Naive B cell (primary cell): ENCODE measurements at regions not wholly inside any gene's neighbourhood (a gene's known extent, or its start where the extent isn't known, plus 50 kb on each side); places are given as distances from the start of the nearest gene placed in this dataset.
"Not testable (repeated sequence)": the region's sequence is repeated elsewhere in the genome, so short reads cannot be mapped to it uniquely, and the experiment has no call there.

ENCODE experiments used
- ATAC-seq, 2 donors: fragments of 150-1000 bp; cut with Tn5 transposase; 2 replicates each; pipeline ENCODE4 v1.10.0; 2021; ENCODE audit warnings: low read depth in 2 of 2, mild to moderate bottlenecking in 2 of 2, moderate library complexity in 2 of 2
- DNase-seq: peaks from one replicate; pipeline ENCODE4 v3.0.0; 2022
- H3K27ac Mint-ChIP-seq, 6 donors: one replicate each; pipeline ENCODE4 v1.8.0; 2020 to 2022; ENCODE audit warnings: mild to moderate bottlenecking in 6 of 6, mixed read lengths in 6 of 6, moderate library complexity in 5 of 6, inconsistent platforms in 2 of 6
- H3K27me3 Mint-ChIP-seq, 3 donors: one replicate each; pipeline ENCODE4 v1.8.0; 2021 to 2022; ENCODE audit warnings: mixed read lengths in 3 of 3, mild to moderate bottlenecking in 1 of 3
- H3K36me3 Mint-ChIP-seq, 2 donors: one replicate each; pipeline ENCODE4 v1.8.0; 2020 to 2022; ENCODE audit warnings: mixed read lengths in 2 of 2, inconsistent platforms in 1 of 2, mild to moderate bottlenecking in 1 of 2
- H3K4me1 Mint-ChIP-seq, 3 donors: one replicate each; pipeline ENCODE4 v1.8.0; 2020 to 2022; ENCODE audit warnings: mixed read lengths in 3 of 3, inconsistent platforms in 1 of 3, mild to moderate bottlenecking in 1 of 3, moderate library complexity in 1 of 3
- H3K4me3 Mint-ChIP-seq, 8 donors: one replicate each; pipeline ENCODE4 v1.8.0; 2020 to 2022; ENCODE audit warnings: mild to moderate bottlenecking in 8 of 8, mixed read lengths in 8 of 8, moderate library complexity in 8 of 8, inconsistent platforms in 2 of 8
- H3K9me3 Mint-ChIP-seq, 7 donors: one replicate each; pipeline ENCODE4 v1.8.0; 2020 to 2022; ENCODE audit warnings: mixed read lengths in 7 of 7, mild to moderate bottlenecking in 5 of 7, inconsistent platforms in 2 of 7, moderate library complexity in 1 of 7

- H3K27me3 Mint-ChIP-seq: no peaks in the 10 kb centered on the region
- no peak overlapping the region for H3K27ac Mint-ChIP-seq
- H3K4me3 Mint-ChIP-seq: no peak overlapping the region
These were observed 1179.7 kb downstream of the DSC3 start for GRCh38 chr18:29862824-29863223.

GRCh38 chr18:29855637-29856036, 1186.9 kb downstream of the DSC3 start:
- DNase-seq: no peak
- no peaks in the 10 kb centered on the region for H3K27me3 Mint-ChIP-seq
- H3K4me3 Mint-ChIP-seq: no peak overlapping the region
- no peaks in the 10 kb centered on the region for H3K4me1 Mint-ChIP-seq
- H3K36me3 Mint-ChIP-seq: no peaks in the 10 kb centered on the region
- H3K9me3 Mint-ChIP-seq: peaks cover 0 to 6% (median 0%) of the 10 kb centered on the region in 7 donors
- H3K27ac Mint-ChIP-seq: no peak overlapping the region
- ATAC-seq: no peak

More at GRCh38 chr18:29862824-29863223, 1179.7 kb downstream of the DSC3 start:
- Mint-ChIP-seq H3K4me1 (no peaks in the 10 kb centered on the region), H3K9me3 (peaks cover 0 to 2% (median 0%) of the 10 kb centered on the region in 7 donors), H3K36me3 (no peaks in the 10 kb centered on the region)
- no peak for ATAC-seq
- no peak for DNase-seq

- H3K27ac Mint-ChIP-seq: no peak overlapping the region
- no peak overlapping the region for H3K4me3 Mint-ChIP-seq
- no peaks in the 10 kb centered on the region for H3K36me3 Mint-ChIP-seq
- no peaks in the 10 kb centered on the region for H3K27me3 Mint-ChIP-seq
- ATAC-seq: no peak
- no peak for DNase-seq
- no peaks in the 10 kb centered on the region for H3K4me1 Mint-ChIP-seq
- H3K9me3 Mint-ChIP-seq: peaks cover 0 to 12% (median 0%) of the 10 kb centered on the region in 7 donors
These were observed 1189.4 kb downstream of the DSC3 start for GRCh38 chr18:29853126-29853525.

GRCh38 chr18:29849144-29849543, 1193.4 kb downstream of the DSC3 start:
- no peak overlapping the region for H3K4me3 Mint-ChIP-seq
- H3K27me3 Mint-ChIP-seq: no peaks in the 10 kb centered on the region
- H3K27ac Mint-ChIP-seq: no peak overlapping the region
- H3K4me1 Mint-ChIP-seq: no peaks in the 10 kb centered on the region
- no peaks in the 10 kb centered on the region for H3K36me3 Mint-ChIP-seq
- DNase-seq (no peak), ATAC-seq (no peak)
- peaks cover 0 to 17% (median 4%) of the 10 kb centered on the region in 7 donors for H3K9me3 Mint-ChIP-seq

GRCh38 chr18:29841631-29842030, 1200.9 kb downstream of the DSC3 start:
- ATAC-seq (no peak), DNase-seq (no peak)
- H3K4me3 Mint-ChIP-seq: no peak overlapping the region
- no peaks in the 10 kb centered on the region for H3K27me3 Mint-ChIP-seq
- H3K27ac Mint-ChIP-seq: no peak overlapping the region
- no peaks in the 10 kb centered on the region for H3K4me1 Mint-ChIP-seq
- peaks cover 0 to 10% (median 4%) of the 10 kb centered on the region in 7 donors for H3K9me3 Mint-ChIP-seq
- H3K36me3 Mint-ChIP-seq: no peaks in the 10 kb centered on the region

- peaks cover 0 to 6% (median 2%) of the 10 kb centered on the region in 7 donors for H3K9me3 Mint-ChIP-seq
- H3K36me3 Mint-ChIP-seq: no peaks in the 10 kb centered on the region
- DNase-seq: no peak
- ATAC-seq: no peak
- H3K27me3 Mint-ChIP-seq: no peaks in the 10 kb centered on the region
- no peak overlapping the region for H3K27ac Mint-ChIP-seq
- no peak overlapping the region for H3K4me3 Mint-ChIP-seq
- no peaks in the 10 kb centered on the region for H3K4me1 Mint-ChIP-seq
These were observed 1202.5 kb downstream of the DSC3 start for GRCh38 chr18:29840089-29840488.

- H3K4me3 Mint-ChIP-seq, H3K9me3 Mint-ChIP-seq, H3K27ac Mint-ChIP-seq, H3K4me1 Mint-ChIP-seq, H3K36me3 Mint-ChIP-seq, DNase-seq, H3K27me3 Mint-ChIP-seq, ATAC-seq: not testable (repeated sequence)
These were observed 1203.6 kb downstream of the DSC3 start for GRCh38 chr18:29838961-29839360.

GRCh38 chr18:29838556-29838955, 1204.0 kb downstream of the DSC3 start:
- ATAC-seq: no peak

GRCh38 chr18:29823671-29824070, 1218.9 kb downstream of the DSC3 start:
- Mint-ChIP-seq H3K36me3 (no peaks in the 10 kb centered on the region), H3K4me3 (no peak overlapping the region), H3K27me3 (no peaks in the 10 kb centered on the region), H3K4me1 (no peaks in the 10 kb centered on the region), H3K27ac (no peak overlapping the region), H3K9me3 (peaks cover 0 to 9% (median 4%) of the 10 kb centered on the region in 7 donors)
- DNase-seq (no peak), ATAC-seq (no peak)

More at GRCh38 chr18:29838556-29838955, 1204.0 kb downstream of the DSC3 start:
- Mint-ChIP-seq H3K27ac (no peak overlapping the region), H3K4me1 (no peaks in the 10 kb centered on the region), H3K9me3 (peaks cover 0 to 6% (median 0%) of the 10 kb centered on the region in 7 donors), H3K36me3 (no peaks in the 10 kb centered on the region), H3K4me3 (no peak overlapping the region), H3K27me3 (no peaks in the 10 kb centered on the region)
- no peak for DNase-seq

GRCh38 chr18:29821544-29821943, 1221.0 kb downstream of the DSC3 start:
- ATAC-seq (no peak), DNase-seq (no peak)
- no peaks in the 10 kb centered on the region for H3K4me1 Mint-ChIP-seq
- no peak overlapping the region for H3K4me3 Mint-ChIP-seq
- H3K27ac Mint-ChIP-seq: no peak overlapping the region
- no peaks in the 10 kb centered on the region for H3K27me3 Mint-ChIP-seq
- H3K9me3 Mint-ChIP-seq: peaks cover 1 to 10% (median 5%) of the 10 kb centered on the region in 7 donors
- no peaks in the 10 kb centered on the region for H3K36me3 Mint-ChIP-seq

- no peaks in the 10 kb centered on the region for H3K27me3 Mint-ChIP-seq
- H3K4me3 Mint-ChIP-seq: no peak overlapping the region
- ATAC-seq (no peak), DNase-seq (no peak)
- H3K36me3 Mint-ChIP-seq: no peaks in the 10 kb centered on the region
- H3K27ac Mint-ChIP-seq: no peak overlapping the region
- H3K4me1 Mint-ChIP-seq: no peaks in the 10 kb centered on the region
- peaks cover 0 to 8% (median 0%) of the 10 kb centered on the region in 7 donors for H3K9me3 Mint-ChIP-seq
These were observed 1231.0 kb downstream of the DSC3 start for GRCh38 chr18:29811519-29811918.

GRCh38 chr18:29780816-29781215, 1261.7 kb downstream of the DSC3 start:
- ATAC-seq (no peak), DNase-seq (no peak)
- Mint-ChIP-seq H3K9me3 (peaks cover 0 to 14% (median 0%) of the 10 kb centered on the region in 7 donors), H3K4me1 (no peaks in the 10 kb centered on the region), H3K4me3 (no peak overlapping the region), H3K36me3 (no peaks in the 10 kb centered on the region), H3K27ac (no peak overlapping the region), H3K27me3 (no peaks in the 10 kb centered on the region)

- no peaks in the 10 kb centered on the region for H3K4me1 Mint-ChIP-seq
These were observed 1263.4 kb downstream of the DSC3 start for GRCh38 chr18:29779096-29779495.

GRCh38 chr18:29753379-29753778, 1289.2 kb downstream of the DSC3 start:
- Mint-ChIP-seq H3K9me3 (peaks cover 0 to 17% (median 4%) of the 10 kb centered on the region in 7 donors), H3K27ac (no peak overlapping the region), H3K27me3 (no peaks in the 10 kb centered on the region), H3K4me1 (no peaks in the 10 kb centered on the region), H3K36me3 (no peaks in the 10 kb centered on the region), H3K4me3 (no peak overlapping the region)
- ATAC-seq: no peak
- DNase-seq: no peak

More at GRCh38 chr18:29779096-29779495, 1263.4 kb downstream of the DSC3 start:
- Mint-ChIP-seq H3K27ac (no peak overlapping the region), H3K9me3 (peaks cover 0 to 18% (median 0%) of the 10 kb centered on the region in 7 donors), H3K27me3 (no peaks in the 10 kb centered on the region), H3K4me3 (no peak overlapping the region), H3K36me3 (no peaks in the 10 kb centered on the region)
- ATAC-seq (no peak), DNase-seq (no peak)

GRCh38 chr18:29749704-29750103, 1292.8 kb downstream of the DSC3 start:
- no peaks in the 10 kb centered on the region for H3K4me1 Mint-ChIP-seq
- H3K36me3 Mint-ChIP-seq: no peaks in the 10 kb centered on the region
- no peak overlapping the region for H3K27ac Mint-ChIP-seq
- H3K27me3 Mint-ChIP-seq: no peaks in the 10 kb centered on the region
- peaks cover 0 to 17% (median 6%) of the 10 kb centered on the region in 7 donors for H3K9me3 Mint-ChIP-seq
- DNase-seq (no peak), ATAC-seq (no peak)
- H3K4me3 Mint-ChIP-seq: no peak overlapping the region
